Bronchial epithelial cell (primary cell): ENCODE measurements at regions not wholly inside any gene's neighbourhood (a gene's known extent, or its start where the extent isn't known, plus 50 kb on each side); places are given as distances from the start of the nearest gene placed in this dataset.

Experiments used
- DNase-seq: peaks from one replicate; pipeline ENCODE4 v3.0.0-alpha.2; 2010; ENCODE audit warnings: low read depth
- FAIRE-seq: peaks from 2 replicates; lab custom pipeline; 2011; peaks lifted over from hg19 to GRCh38; lab: Jason Lieb, UNC
- H3K27me3 ChIP-seq: 2 replicates; pipeline ENCODE4 v1.5.1; 2011; ENCODE audit warnings: low read length; ENCODE audit not compliant: control insufficient read depth, insufficient read depth
- H3K36me3 ChIP-seq: 2 replicates; pipeline ENCODE4 v1.5.1; 2011; ENCODE audit warnings: low read length; ENCODE audit not compliant: control insufficient read depth, insufficient read depth
- H3K4me3 ChIP-seq: 2 replicates; pipeline ENCODE4 v1.5.1; 2011; ENCODE audit warnings: mild to moderate bottlenecking, low read depth, low read length, control low read depth
- TF ChIP-seq, protein P1 (sequence below): IDR thresholded peaks from 2 replicates; pipeline ENCODE4 v1.5.1; 2011; ENCODE audit warnings: mild to moderate bottlenecking, moderate library complexity, low read length, control low read depth, inconsistent platforms; ENCODE audit not compliant: insufficient read depth, severe bottlenecking

DNA sequence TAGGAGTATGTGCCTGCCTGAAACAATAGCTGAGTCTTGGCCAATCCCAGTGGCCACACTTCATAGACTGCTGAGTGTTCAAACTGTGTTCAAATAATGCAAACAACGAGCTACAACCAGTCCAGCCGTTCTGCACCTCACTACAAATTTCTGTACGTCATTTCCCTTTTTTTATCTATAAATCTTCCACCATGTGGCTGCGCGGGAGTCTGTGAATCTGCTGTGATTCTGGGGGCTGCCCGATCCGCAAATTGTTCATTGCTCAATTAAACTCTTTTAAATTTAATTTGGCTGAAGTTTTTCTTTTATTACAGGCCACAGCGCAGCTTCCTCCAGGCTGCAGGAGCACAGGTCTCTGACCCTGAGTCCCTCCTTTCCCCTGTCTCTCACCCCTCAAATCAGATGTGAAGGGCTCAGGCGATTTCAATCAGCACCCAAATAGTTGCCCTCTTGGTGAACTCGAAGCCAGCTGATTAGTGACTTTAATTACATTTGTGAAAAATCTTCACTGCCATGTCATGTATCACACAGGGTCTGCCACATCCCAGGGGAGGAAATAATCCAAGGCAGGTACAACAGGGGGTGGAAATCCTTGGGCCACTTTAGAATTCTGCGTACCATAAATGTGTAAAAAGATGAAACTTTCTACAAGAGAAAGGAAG lies 145.6 kb downstream of the NDUFA10 start:
- FAIRE-seq = no peak
- Histone ChIP-seq H3K36me3 (no peaks in the 10 kb centered on the region), H3K27me3 (no peaks in the 10 kb centered on the region), H3K4me3 (no peak overlapping the region)
- no peak for DNase-seq
- TF ChIP-seq, protein P1, sequence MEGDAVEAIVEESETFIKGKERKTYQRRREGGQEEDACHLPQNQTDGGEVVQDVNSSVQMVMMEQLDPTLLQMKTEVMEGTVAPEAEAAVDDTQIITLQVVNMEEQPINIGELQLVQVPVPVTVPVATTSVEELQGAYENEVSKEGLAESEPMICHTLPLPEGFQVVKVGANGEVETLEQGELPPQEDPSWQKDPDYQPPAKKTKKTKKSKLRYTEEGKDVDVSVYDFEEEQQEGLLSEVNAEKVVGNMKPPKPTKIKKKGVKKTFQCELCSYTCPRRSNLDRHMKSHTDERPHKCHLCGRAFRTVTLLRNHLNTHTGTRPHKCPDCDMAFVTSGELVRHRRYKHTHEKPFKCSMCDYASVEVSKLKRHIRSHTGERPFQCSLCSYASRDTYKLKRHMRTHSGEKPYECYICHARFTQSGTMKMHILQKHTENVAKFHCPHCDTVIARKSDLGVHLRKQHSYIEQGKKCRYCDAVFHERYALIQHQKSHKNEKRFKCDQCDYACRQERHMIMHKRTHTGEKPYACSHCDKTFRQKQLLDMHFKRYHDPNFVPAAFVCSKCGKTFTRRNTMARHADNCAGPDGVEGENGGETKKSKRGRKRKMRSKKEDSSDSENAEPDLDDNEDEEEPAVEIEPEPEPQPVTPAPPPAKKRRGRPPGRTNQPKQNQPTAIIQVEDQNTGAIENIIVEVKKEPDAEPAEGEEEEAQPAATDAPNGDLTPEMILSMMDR = no peak

DNA sequence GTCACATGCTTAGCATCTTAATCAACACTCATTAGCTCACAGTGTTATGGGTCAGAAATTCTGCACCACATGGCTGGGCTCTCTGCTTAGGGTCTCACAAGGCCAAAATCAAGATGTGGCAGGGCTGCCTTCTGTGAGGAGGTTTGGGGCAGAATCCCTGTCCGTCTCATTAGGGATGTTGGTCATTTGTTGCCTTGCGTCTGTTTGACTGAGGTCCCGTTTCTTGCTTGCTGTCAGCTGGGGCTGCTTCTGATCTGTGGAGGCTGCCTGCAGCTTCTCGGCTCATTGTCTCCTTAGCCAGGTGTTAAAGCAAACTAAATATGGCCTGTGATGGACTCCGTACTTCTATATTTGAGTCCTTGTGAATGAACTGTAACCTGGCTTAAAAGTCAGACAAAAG lies 146.5 kb downstream of the NDUFA10 start:
- DNase-seq (no peak), FAIRE-seq (no peak)
- H3K27me3 ChIP-seq = no peaks in the 10 kb centered on the region
- no peaks in the 10 kb centered on the region for H3K36me3 ChIP-seq
- TF ChIP-seq, protein P1 = no peak
- no peak overlapping the region for H3K4me3 ChIP-seq

DNA sequence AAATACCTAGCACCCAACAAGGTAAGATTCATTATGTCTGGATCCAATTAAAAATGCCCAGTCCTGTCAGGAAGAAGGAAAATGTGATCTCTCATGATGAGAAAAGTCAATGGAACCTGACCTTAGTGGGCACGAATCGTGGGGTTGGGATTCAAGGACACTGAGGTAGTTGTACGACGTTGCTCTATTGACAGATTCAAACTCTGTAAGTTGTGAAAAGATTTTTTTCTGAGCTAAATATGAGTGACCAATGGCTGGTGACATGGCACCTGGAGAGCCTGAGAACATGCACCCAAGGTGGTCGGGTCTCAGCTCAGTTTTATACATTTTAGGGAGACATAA lies 148.2 kb downstream of the NDUFA10 start:
- no peak for FAIRE-seq
- DNase-seq = no peak
- H3K27me3 ChIP-seq = no peaks in the 10 kb centered on the region
- no peak overlapping the region for H3K4me3 ChIP-seq
- TF ChIP-seq, protein P1 = no peak
- H3K36me3 ChIP-seq = no peaks in the 10 kb centered on the region

DNA sequence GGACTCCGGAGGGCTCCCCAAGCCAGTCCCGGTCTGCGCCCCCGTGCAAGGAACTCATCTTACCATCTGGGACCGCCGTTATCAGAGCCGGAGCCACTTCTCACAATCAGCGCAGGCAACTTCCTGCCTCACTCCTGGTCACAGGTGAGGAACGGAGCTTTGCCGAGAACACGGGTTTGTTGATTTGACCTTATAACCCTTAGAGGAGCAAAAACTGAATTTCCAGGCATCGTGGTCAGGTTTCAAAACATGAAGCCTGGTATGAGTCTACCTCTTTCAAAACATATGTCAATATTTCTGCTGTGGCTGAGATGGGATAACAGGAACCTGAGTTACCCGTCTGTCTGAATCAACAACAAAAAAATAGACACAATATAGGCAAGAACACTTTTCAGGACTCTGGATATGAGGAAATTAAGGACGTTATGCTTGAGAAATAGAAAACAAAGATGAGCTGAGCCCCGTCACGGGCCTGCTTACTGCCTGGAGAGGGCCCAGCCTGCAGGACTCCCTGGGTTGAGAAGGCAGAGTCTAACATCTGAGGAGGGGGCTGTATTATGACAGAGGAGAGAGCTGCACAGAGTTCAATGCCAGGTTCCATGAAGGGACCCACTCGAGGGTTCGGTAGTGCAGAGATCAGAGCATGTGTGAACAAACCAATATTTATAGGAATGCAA lies 148.7 kb downstream of the NDUFA10 start:
- Histone ChIP-seq H3K36me3 (no peaks in the 10 kb centered on the region), H3K4me3 (no peak overlapping the region), H3K27me3 (no peaks in the 10 kb centered on the region)
- TF ChIP-seq, protein P1 = no peak
- FAIRE-seq (no peak), DNase-seq (no peak)

DNA sequence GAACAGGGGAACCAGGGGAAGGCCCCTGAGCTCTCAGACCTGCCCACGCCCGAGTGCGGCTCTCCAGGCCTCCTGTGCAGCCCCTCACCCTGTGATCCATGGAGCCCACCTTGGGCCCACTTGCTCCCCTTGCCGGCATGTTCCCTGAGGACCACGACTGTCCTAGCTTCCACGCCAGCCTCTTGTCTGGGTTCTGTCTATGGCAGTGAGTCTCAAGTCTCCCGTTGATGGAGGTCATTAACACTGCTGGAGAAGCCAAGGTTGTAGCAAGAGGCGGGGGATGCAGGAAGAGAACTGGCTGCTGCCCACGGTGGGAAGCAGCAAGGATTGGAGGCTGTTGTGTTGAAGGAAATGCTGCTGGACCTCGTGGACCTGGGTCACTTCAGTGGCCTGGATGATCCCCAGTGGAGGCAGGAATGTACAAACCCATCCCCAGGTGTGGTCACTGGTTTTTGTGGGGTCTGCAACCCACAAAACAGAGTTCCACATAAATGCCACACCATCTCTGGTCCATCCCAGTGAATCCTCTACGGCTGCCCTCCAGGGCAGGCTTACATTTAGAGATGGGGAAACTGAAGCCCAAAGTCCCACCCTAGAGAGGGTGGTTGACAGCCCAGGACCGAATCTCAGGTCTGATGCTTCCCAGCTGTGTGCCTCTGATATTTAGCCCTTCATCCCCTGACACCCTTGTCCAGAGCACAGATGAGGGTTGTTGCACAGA lies 150.3 kb downstream of the NDUFA10 start:
- no peaks in the 10 kb centered on the region for H3K36me3 ChIP-seq
- TF ChIP-seq, protein P1 = no peak
- DNase-seq = no peak
- no peak overlapping the region for H3K4me3 ChIP-seq
- H3K27me3 ChIP-seq = no peaks in the 10 kb centered on the region
- FAIRE-seq = peak; percentile 76
